Epithelial cell of proximal tubule (primary cell): ENCODE measurements at regions not wholly inside any gene's neighbourhood (a gene's known extent, or its start where the extent isn't known, plus 50 kb on each side); places are given as distances from the start of the nearest gene placed in this dataset.
"Not testable (repeated sequence)": the region's sequence is repeated elsewhere in the genome, so short reads cannot be mapped to it uniquely, and the experiment has no call there.

Experiments
- DNase-seq: peaks from one replicate; pipeline ENCODE4 v3.0.0-alpha.2; 2011; ENCODE audit warnings: low read depth
- H3K4me3 ChIP-seq: 2 replicates; pipeline ENCODE4 v1.5.1; 2011; ENCODE audit warnings: low read depth, mild to moderate bottlenecking, low read length
- TF ChIP-seq, protein P1 (sequence below): conservative IDR thresholded peaks from 2 replicates; pipeline ENCODE4 v1.5.1; 2012; ENCODE audit warnings: low read depth, mild to moderate bottlenecking, low read length

DNA sequence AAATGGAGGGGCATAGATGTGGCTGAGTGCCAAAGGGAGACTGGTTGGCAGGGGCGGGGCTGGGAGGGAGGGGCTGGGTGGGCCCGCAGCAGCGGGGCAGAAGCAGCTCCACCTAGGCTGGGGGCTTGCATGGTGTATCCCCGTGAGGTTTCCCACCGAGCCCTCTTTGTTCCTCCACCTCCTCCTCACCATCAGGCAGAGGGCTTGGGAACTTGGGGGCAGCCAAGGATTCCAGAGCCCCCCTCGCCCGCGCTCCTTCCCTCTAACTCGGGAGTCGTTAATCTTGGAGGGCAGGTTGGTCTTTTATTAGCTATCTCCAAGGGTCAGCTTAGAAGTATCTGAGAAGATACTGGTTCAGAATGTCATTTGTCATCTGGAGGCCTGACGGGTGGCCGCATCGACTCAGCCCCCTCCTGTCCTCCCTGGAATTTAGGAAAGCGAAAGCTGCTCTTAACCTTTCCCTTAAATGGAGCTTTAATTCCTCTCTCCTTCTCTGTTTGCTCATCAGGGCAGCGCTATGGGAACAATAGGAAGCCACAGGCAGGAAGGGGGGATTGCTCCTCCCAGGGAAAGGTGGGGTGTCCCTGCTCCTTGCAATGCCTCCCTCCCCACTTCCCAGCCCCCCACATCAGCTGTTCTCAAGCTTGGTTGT lies 274.3 kb upstream of the XYLT1 start:
- TF ChIP-seq, protein P1, sequence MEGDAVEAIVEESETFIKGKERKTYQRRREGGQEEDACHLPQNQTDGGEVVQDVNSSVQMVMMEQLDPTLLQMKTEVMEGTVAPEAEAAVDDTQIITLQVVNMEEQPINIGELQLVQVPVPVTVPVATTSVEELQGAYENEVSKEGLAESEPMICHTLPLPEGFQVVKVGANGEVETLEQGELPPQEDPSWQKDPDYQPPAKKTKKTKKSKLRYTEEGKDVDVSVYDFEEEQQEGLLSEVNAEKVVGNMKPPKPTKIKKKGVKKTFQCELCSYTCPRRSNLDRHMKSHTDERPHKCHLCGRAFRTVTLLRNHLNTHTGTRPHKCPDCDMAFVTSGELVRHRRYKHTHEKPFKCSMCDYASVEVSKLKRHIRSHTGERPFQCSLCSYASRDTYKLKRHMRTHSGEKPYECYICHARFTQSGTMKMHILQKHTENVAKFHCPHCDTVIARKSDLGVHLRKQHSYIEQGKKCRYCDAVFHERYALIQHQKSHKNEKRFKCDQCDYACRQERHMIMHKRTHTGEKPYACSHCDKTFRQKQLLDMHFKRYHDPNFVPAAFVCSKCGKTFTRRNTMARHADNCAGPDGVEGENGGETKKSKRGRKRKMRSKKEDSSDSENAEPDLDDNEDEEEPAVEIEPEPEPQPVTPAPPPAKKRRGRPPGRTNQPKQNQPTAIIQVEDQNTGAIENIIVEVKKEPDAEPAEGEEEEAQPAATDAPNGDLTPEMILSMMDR: no peak
- no peak overlapping the region for H3K4me3 ChIP-seq

DNA sequence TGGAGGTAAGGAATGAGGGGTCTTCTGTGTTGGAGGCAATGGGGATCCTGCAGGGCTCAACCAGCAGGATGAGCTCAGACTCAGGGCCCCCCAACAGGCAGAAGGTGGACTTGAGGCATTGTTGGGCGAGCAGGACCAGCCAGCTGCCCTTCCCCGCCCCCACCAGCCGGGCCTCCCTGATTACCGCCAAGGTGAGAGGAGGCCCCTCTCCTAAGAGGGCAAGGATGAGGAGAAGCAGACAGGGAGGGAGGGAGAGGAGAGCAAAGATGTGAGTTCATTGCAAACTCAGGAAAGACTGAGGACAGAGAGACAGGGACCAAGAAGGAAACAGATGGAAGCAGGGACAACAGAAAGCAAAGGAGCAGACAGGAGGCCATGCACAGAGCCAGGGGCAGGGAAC lies 272.8 kb upstream of the XYLT1 start:
- TF ChIP-seq, protein P1: no peak
- H3K4me3 ChIP-seq: no peak overlapping the region
- no peak for DNase-seq

More for the DNA sequence above, 274.3 kb upstream of the XYLT1 start:
- DNase-seq: no peak

DNA sequence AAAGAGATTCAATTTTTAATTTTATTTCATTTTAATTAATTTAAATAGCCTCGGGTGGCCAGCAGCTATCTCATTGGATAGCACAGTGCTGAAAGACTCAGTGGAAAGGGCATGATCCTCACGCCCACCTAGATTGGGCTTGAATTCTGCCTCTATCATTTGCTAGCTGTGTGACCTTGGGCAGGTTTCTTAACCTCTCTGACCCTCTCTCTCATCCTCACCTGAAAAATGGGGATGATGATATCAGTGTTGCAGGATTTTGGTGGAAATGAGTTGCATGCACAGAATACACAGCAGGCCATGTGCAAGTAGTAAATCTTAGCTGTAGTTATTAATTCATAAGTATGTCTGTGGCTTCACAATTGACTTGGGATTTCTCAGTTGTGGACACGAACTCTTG lies 272.4 kb upstream of the XYLT1 start:
- TF ChIP-seq, protein P1: no peak
- DNase-seq: no peak
- no peak overlapping the region for H3K4me3 ChIP-seq

DNA sequence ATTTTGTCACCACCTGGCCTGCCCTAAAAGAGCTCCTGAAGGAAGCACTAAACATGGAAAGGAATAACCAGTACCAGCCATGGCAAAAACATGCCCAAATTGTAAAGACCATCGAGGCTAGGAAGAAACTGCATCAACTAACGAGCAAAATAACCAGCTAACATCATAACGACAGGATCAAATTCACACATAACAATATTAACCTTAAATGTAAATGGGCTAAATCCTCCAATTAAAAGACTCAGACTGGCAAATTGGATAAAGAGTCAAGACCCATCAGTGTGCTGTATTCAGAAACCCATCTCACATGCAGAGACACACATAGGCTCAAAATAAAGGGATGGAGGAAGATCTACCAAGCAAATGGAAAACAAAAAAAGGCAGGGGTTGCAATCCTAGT lies 264.3 kb upstream of the XYLT1 start:
- H3K4me3 ChIP-seq, DNase-seq: not testable (repeated sequence)

DNA sequence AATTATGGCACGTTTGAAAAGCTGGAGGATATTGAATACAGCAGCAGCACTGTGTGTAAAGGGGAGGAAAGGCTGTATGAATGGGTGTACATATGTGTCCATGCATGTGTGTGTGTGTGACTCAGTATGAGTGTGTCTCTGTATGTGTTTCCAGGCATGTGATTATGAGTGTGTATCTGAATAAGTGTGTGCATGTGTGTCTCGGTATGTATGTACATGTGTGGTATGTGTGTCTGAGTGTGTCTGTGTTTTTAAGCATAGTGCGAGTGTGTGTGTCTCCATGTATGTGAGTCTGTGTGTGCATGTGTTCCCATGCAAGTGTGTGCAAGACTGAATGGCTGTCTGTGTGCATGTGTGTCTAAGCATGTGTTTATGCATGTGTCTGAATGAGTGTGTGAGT lies 259.1 kb upstream of the XYLT1 start:
- no peak for DNase-seq
- TF ChIP-seq, protein P1: no peak
- H3K4me3 ChIP-seq: no peak overlapping the region

DNA sequence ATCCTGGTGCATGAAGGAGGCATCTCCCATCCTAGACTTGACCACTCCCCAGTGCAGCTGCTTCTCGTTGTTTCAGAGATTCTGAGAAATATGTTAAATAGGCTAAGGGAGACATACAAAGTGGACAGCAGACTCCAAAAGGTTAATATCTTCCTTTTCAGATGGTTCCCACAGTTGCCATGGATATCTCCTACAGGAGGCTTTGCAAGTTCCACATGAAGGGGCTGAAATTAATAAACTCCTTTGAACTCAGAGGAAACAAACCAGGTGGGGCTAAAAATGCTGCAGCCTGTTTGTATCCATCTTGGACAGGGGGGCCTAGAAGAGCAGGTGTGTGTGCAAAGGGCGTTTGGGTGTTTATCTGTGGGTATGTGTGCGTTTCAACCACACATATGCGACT lies 257.4 kb upstream of the XYLT1 start:
- H3K4me3 ChIP-seq: no peak overlapping the region
- no peak for DNase-seq
- TF ChIP-seq, protein P1: no peak

DNA sequence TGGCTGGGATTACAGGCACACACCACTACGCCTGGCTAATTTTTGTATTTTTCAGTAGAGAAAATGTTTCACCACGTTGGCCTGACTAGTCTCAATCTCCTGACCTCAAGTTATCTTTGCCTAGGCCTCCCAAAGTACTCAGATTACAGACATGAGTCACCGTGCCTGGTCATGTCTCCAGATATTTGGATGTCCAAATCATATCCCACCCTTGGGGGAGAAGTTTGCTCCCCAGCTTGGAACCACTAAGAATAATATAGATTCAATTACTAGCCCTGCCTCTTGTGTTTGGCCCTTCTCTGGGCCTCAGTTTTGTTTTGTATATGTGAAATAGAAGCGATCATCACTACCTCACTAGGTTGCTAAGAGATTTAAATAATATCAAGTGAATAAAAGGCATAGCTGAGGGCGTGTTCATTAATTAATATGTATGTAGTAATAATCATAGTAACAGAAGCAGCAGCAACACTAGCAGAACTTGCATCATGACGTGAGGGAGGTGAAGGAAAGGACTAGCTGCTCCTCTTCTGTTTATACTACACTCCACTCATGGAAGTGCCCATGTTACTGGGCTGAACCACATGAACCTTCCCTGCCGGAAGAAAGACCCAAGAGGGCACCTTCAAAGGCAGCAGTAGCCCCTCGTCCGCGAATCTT lies 253.6 kb upstream of the XYLT1 start:
- no peak for DNase-seq
- TF ChIP-seq, protein P1: no peak
- H3K4me3 ChIP-seq: no peak overlapping the region
